HCT116 (cell line): ENCODE measurements at regions not wholly inside any gene's neighbourhood (a gene's known extent, or its start where the extent isn't known, plus 50 kb on each side); places are given as distances from the start of the nearest gene placed in this dataset.

Source experiments
- CTCF ChIP-seq, 3 experiments: fragments of 200-600 bp in 1 of 3; sonication (generic) in 1 of 3; IDR thresholded peaks in 2 of 3; conservative IDR thresholded peaks in 1 of 3; 2 replicates each; pipeline ENCODE4 v1.5.1; 2012 to 2017; ENCODE audit warnings: low read depth in 2 of 3, low read length in 2 of 3, antibody characterized with exemption in 1 of 3, borderline replicate concordance in 1 of 3, control low read depth in 1 of 3, mild to moderate bottlenecking in 1 of 3, mixed read lengths in 1 of 3, mixed run types in 1 of 3, moderate library complexity in 1 of 3; ENCODE audit not compliant: insufficient read depth in 1 of 3
- EZH2 ChIP-seq: fragments of 200-600 bp; sonication (generic); IDR thresholded peaks from 2 replicates; pipeline ENCODE4 v1.6.1; 2017; ENCODE audit warnings: antibody characterized with exemption, mixed run types
- POLR2A ChIP-seq: IDR thresholded peaks from 2 replicates; pipeline ENCODE4 v1.7.0; 2011; ENCODE audit warnings: borderline replicate concordance; ENCODE audit not compliant: insufficient read depth, insufficient read length; ENCODE audit errors: extremely low read depth
- POLR2AphosphoS5 ChIP-seq: IDR thresholded peaks from 2 replicates; pipeline ENCODE4 v1.6.1; 2011; ENCODE audit warnings: mild to moderate bottlenecking, low read depth, low read length, moderate library complexity
- RAD21 ChIP-seq: IDR thresholded peaks from 2 replicates; pipeline ENCODE4 v1.6.1; 2012; ENCODE audit warnings: low read depth, mild to moderate bottlenecking
- REST ChIP-seq: IDR thresholded peaks from 2 replicates; pipeline ENCODE4 v1.6.1; 2012; ENCODE audit warnings: low read depth
- SRF ChIP-seq: IDR thresholded peaks from 2 replicates; pipeline ENCODE4 v1.6.1; 2012; ENCODE audit warnings: low read depth
- ZFX ChIP-seq: fragments of 450-650 bp; IDR thresholded peaks from 2 replicates; pipeline ENCODE4 v1.6.1; 2017

DNA sequence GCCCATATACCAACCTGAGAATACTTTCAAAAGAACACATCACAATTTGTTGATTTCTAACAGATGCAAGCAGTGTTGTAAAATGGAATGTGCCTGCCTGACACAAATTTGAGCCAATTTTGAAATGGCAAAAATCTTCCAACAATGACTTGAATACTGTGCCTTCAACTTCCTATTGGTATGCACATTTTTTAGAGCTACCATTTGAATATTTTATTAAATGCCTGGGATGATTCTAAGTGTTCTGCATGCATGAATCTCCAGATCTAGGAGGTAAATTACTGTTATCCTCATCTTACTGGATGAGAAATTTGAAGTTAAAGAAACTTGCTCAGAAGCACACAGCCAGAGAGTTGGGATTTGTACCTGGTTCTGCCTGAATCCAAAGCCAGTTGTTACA is 282.8 kb upstream of the LRRN1 start:
- TF ChIP-seq CTCF (IDR thresholded peaks at IDR 0.05 in 2 of 3, conservative IDR thresholded peaks at IDR 0.05 in 1 of 3; ENCODE audit: borderline replicate concordance in 1 of 3, insufficient read depth in 1 of 3, low read depth in 2 of 3, low read length in 2 of 3) (no peak), POLR2A (no peak), EZH2 (no peak), SRF (no peak), POLR2AphosphoS5 (no peak), ZFX (no peak), REST (no peak), RAD21 (no peak)
